NCI-H226 (cell line): ENCODE measurements at regions not wholly inside any gene's neighbourhood (a gene's known extent, or its start where the extent isn't known, plus 50 kb on each side); places are given as distances from the start of the nearest gene placed in this dataset.
A peak's percentile ranks its signal among the peaks of the same experiment; 100 is the strongest.

Source experiments
- DNase-seq: peaks from one replicate; pipeline ENCODE4 v3.0.0-alpha.2; 2015

GRCh38 chr2:23286758-23287704 lies 97.9 kb upstream of the KLHL29 start:
- DNase-seq = peak; percentile 83

- DNase-seq = no peak
Measured at GRCh38 chr2:23289671-23290070, 95.3 kb upstream of the KLHL29 start.

- DNase-seq = no peak
Measured at GRCh38 chr2:23291239-23291638, 93.7 kb upstream of the KLHL29 start.

GRCh38 chr2:23292024-23292423 lies 93.0 kb upstream of the KLHL29 start:
- no peak for DNase-seq

- no peak for DNase-seq
Measured at GRCh38 chr2:23293063-23293462, 91.9 kb upstream of the KLHL29 start.

GRCh38 chr2:23293731-23294130 lies 91.2 kb upstream of the KLHL29 start:
- no peak for DNase-seq

GRCh38 chr2:23294238-23294637 lies 90.7 kb upstream of the KLHL29 start:
- no peak for DNase-seq

- no peak for DNase-seq
Measured at GRCh38 chr2:23296691-23297090, 88.3 kb upstream of the KLHL29 start.

GRCh38 chr2:23297112-23297511 lies 87.9 kb upstream of the KLHL29 start:
- DNase-seq = no peak

GRCh38 chr2:23298551-23298950 lies 86.4 kb upstream of the KLHL29 start:
- DNase-seq = no peak

GRCh38 chr2:23299476-23300195 lies 85.3 kb upstream of the KLHL29 start:
- DNase-seq = no peak

- DNase-seq = no peak
Measured at GRCh38 chr2:23301136-23301535, 83.8 kb upstream of the KLHL29 start.

- DNase-seq = no peak
Measured at GRCh38 chr2:23302591-23302990, 82.4 kb upstream of the KLHL29 start.

GRCh38 chr2:23306401-23306800 lies 78.6 kb upstream of the KLHL29 start:
- DNase-seq = no peak

GRCh38 chr2:23311186-23311585 lies 73.8 kb upstream of the KLHL29 start:
- DNase-seq = no peak

- DNase-seq = no peak
Measured at GRCh38 chr2:23312996-23313606, 71.9 kb upstream of the KLHL29 start.

- DNase-seq = no peak
Measured at GRCh38 chr2:23314687-23315086, 70.3 kb upstream of the KLHL29 start.

- no peak for DNase-seq
Measured at GRCh38 chr2:23320058-23320457, 64.9 kb upstream of the KLHL29 start.

GRCh38 chr2:23321751-23322150 lies 63.2 kb upstream of the KLHL29 start:
- DNase-seq = no peak

- DNase-seq = no peak
Measured at GRCh38 chr2:23322567-23323197, 62.3 kb upstream of the KLHL29 start.

- no peak for DNase-seq
Measured at GRCh38 chr2:23323198-23323916, 61.6 kb upstream of the KLHL29 start.

GRCh38 chr2:23323917-23324680 lies 60.9 kb upstream of the KLHL29 start:
- no peak for DNase-seq
